Psoas muscle (tissue), 7 donors: ENCODE measurements at regions not wholly inside any gene's neighbourhood (a gene's known extent, or its start where the extent isn't known, plus 50 kb on each side); places are given as distances from the start of the nearest gene placed in this dataset.

Experiments
- ATAC-seq, 4 donors: fragments of 200-7000 bp; cut with Tn5 transposase; one replicate each; pipeline ENCODE4 v1.9.1; 2020; ENCODE audit warnings: moderate library complexity in 3 of 4, mild to moderate bottlenecking in 2 of 4
- DNase-seq, 2 donors: peaks; one replicate each; pipeline ENCODE4 v3.0.0-alpha.2; 2020
- H3K27ac ChIP-seq: fragments of 200-600 bp; one replicate; pipeline ENCODE4 v1.8.0; 2022
- H3K27me3 ChIP-seq, 3 donors: fragments of 200-600 bp in 1 of 3; one replicate each; pipeline versions ENCODE4 v1.6.1 to v1.8.0; 2013 to 2022; ENCODE audit warnings: low read length in 2 of 3, mild to moderate bottlenecking in 2 of 3, moderate library complexity in 1 of 3; ENCODE audit not compliant: insufficient read depth in 3 of 3
- H3K36me3 ChIP-seq, 2 donors: fragments of 200-600 bp in 1 of 2; one replicate each; pipeline versions ENCODE4 v1.6.1 to v1.8.0; 2013 to 2022; ENCODE audit warnings: low read depth in 1 of 2, mild to moderate bottlenecking in 1 of 2, moderate library complexity in 1 of 2; ENCODE audit not compliant: insufficient read depth in 1 of 2
- H3K4me1 ChIP-seq: fragments of 200-600 bp; one replicate; pipeline ENCODE4 v1.8.0; 2022
- H3K4me3 ChIP-seq: fragments of 200-600 bp; one replicate; pipeline ENCODE4 v1.8.0; 2022; ENCODE audit warnings: mild to moderate bottlenecking
- H3K9me3 ChIP-seq: fragments of 200-600 bp; one replicate; pipeline ENCODE4 v1.8.0; 2022
- CTCF ChIP-seq: fragments of 200-600 bp; IDR thresholded peaks from one replicate; pipeline ENCODE4 v1.8.0; 2022; ENCODE audit warnings: antibody characterized with exemption
- WGBS, 3 donors: extraction: QIAGEN DNeasy Blood & Tissue Kit; methylation state at CpG; one replicate each; pipeline versions ENCODE4 v1.1.6 to v1.1.7; 2013; 5-methylcytosine and 5-hydroxymethylcytosine counted together
- intact Hi-C, 2 donors: fragments of 100-400 bp; cut with DNase I; formaldehyde crosslinking; loops; one replicate each; pipeline versions ENCODE4 v1.11.0 to v1.14.2; 2022
- donor health status: healthy with polysubstance abuse.
- donor health status: DM: no; HTN: no; CAD: no; lungs with moderate emphysema.
- donor health status: Bipolar disorder and iron deficiency.
- donor health status: healthy.
- donor health status: DM: yes; HTN: yes; CAD: no.
- donor health status: DM: no; HTN: no; CAD: no.
- donor health status: DM: yes; HTN: yes; CAD: no.

DNA sequence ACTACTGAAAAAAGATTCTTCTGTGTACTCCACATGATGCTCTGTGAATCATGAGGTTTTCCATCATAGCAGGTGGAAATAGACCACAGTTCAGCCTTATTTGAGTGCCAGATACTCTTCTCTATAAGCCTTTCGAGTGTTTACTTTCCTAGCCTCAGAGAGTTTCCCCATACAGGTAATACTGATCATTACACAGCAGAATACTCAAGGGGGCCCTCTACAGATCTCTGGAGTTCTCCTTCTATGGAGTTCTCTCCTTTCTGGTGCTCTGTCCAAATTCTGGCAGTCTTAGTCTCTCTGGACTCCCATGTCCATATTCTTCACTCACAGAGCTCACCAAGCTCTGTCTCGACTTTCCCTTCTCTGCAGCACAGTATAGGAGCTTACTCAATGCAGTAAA is 175.7 kb upstream of the CARD18 start:
- 88% methylated on average over 2 of the region's 2 CpGs for WGBS, 3 donors
- Histone ChIP-seq H3K27ac (no peak overlapping the region), H3K9me3 (no peaks in the 10 kb centered on the region), H3K4me1 (no peaks in the 10 kb centered on the region), H3K4me3 (no peak overlapping the region), H3K36me3 (no peaks in the 10 kb centered on the region), H3K27me3 (no peaks in the 10 kb centered on the region)
- ATAC-seq (no peak), DNase-seq (no peak)
- no peak for TF ChIP-seq CTCF
- intact Hi-C loops, result no loop called here

GRCh38 chr11:105312266-105312665 is 172.7 kb upstream of the CARD18 start:
- no peak overlapping the region for H3K4me3 ChIP-seq
- no peak for TF ChIP-seq CTCF
- no peak overlapping the region for H3K27ac ChIP-seq
- no peaks in the 10 kb centered on the region for H3K4me1 ChIP-seq
- intact Hi-C loops, result no loop called here
- H3K27me3 ChIP-seq, result no peaks in the 10 kb centered on the region
- WGBS, 3 donors, result 48 to 89% (median 77%) methylated on average over 2 of the region's 2 CpGs
- H3K36me3 ChIP-seq, result no peaks in the 10 kb centered on the region
- no peak for ATAC-seq
- no peaks in the 10 kb centered on the region for H3K9me3 ChIP-seq
- DNase-seq, result no peak

DNA sequence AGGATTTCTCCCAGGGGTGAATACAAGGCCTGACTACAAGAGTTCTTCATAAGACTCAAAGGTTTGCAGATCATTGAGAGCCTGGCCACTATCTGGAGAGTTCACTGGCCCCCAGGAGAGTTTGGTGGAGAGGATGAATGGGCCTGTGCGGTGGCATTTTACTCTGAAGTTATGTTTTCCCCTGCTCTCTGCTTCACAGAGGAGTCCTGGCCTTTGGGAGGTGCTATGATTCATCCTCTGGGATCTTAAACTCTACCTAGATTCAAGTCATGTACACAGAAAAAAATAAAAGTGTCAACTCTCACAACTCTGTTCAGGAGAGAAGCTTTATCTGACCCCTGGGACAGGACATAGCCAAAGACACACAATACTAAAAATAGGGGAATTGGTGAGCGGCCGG is 159.1 kb upstream of the CARD18 start:
- Histone ChIP-seq H3K27me3 (no peaks in the 10 kb centered on the region), H3K9me3 (no peaks in the 10 kb centered on the region), H3K4me1 (no peaks in the 10 kb centered on the region), H3K36me3 (no peaks in the 10 kb centered on the region), H3K4me3 (no peak overlapping the region), H3K27ac (no peak overlapping the region)
- no peak for DNase-seq
- 90 to 95% (median 93%) methylated on average over 3 of the region's 3 CpGs for WGBS, 3 donors
- no peak for ATAC-seq
- intact Hi-C loops, result no loop called here
- no peak for TF ChIP-seq CTCF

- 68 to 75% (median 72%) methylated on average over 2 of the region's 2 CpGs for WGBS, 3 donors
- no peak for TF ChIP-seq CTCF
- no peak overlapping the region for H3K27ac ChIP-seq
- H3K9me3 ChIP-seq, result no peaks in the 10 kb centered on the region
- no peaks in the 10 kb centered on the region for H3K4me1 ChIP-seq
- H3K4me3 ChIP-seq, result no peak overlapping the region
- H3K27me3 ChIP-seq, result no peaks in the 10 kb centered on the region
- no peak for DNase-seq
- no peak for ATAC-seq
- H3K36me3 ChIP-seq, result no peaks in the 10 kb centered on the region
- intact Hi-C loops, result no loop called here
Observed at GRCh38 chr11:105298174-105298573, 158.6 kb upstream of the CARD18 start.

GRCh38 chr11:105297463-105297862 is 157.9 kb upstream of the CARD18 start:
- no peak for TF ChIP-seq CTCF
- Histone ChIP-seq H3K9me3 (peaks cover 5% of the 10 kb centered on the region), H3K27ac (no peak overlapping the region), H3K27me3 (no peaks in the 10 kb centered on the region), H3K36me3 (no peaks in the 10 kb centered on the region), H3K4me1 (no peaks in the 10 kb centered on the region), H3K4me3 (no peak overlapping the region)
- 70 to 81% (median 72%) methylated on average over 2 of the region's 2 CpGs for WGBS, 3 donors
- intact Hi-C loops, result no loop called here
- DNase-seq (no peak), ATAC-seq (no peak)
